GM12873 (cell line): ENCODE measurements at regions not wholly inside any gene's neighbourhood (a gene's known extent, or its start where the extent isn't known, plus 50 kb on each side); places are given as distances from the start of the nearest gene placed in this dataset.

ENCODE experiments used
- TF ChIP-seq, protein P1 (sequence below): IDR thresholded peaks from 2 replicates; pipeline ENCODE4 v1.5.1; 2012; ENCODE audit warnings: low read depth, mild to moderate bottlenecking, moderate library complexity, low read length, control low read depth; ENCODE audit not compliant: insufficient read depth; ENCODE audit errors: missing control alignments

DNA sequence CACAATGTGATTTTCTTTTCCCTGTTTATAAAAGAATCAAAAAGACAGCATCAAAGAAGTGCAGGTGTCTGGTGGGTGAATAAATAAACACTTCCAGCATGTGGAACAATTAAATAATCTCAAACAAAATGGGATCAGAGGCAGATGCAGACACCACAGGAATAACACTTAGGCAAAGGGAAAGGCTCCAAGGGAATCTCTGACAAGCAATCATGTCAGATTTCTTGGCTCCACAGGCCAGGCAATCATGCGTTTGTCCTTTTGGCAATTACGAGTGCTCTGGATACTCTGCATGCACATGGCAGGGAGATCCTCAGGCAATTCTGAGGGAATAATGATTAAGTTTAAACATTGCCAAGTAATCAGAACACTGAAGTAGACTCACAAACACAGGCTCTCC lies 403.5 kb upstream of the LUZP2 start:
- TF ChIP-seq, protein P1, sequence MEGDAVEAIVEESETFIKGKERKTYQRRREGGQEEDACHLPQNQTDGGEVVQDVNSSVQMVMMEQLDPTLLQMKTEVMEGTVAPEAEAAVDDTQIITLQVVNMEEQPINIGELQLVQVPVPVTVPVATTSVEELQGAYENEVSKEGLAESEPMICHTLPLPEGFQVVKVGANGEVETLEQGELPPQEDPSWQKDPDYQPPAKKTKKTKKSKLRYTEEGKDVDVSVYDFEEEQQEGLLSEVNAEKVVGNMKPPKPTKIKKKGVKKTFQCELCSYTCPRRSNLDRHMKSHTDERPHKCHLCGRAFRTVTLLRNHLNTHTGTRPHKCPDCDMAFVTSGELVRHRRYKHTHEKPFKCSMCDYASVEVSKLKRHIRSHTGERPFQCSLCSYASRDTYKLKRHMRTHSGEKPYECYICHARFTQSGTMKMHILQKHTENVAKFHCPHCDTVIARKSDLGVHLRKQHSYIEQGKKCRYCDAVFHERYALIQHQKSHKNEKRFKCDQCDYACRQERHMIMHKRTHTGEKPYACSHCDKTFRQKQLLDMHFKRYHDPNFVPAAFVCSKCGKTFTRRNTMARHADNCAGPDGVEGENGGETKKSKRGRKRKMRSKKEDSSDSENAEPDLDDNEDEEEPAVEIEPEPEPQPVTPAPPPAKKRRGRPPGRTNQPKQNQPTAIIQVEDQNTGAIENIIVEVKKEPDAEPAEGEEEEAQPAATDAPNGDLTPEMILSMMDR = no peak

DNA sequence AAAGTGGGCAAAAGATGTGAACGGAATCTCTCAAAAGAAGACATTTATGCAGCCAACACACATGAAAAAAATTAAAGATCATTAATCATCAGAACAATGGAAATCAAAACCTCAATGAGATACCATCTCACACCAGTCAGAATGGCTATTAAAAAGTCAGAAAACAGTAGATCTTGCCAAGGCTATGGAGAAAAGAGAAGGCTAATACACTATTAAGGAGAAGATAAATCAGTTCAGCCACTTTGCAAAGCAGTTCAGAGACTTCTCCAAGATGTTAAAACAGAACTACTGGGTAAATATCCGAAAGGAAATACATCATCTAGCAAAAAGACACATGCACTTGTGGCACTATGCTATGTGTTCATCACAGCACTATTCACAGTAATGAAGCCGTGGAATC lies 388.2 kb upstream of the LUZP2 start:
- TF ChIP-seq, protein P1 = no peak

- TF ChIP-seq, protein P1 = no peak
Observed at GRCh38 chr11:24122291-24122690, 374.6 kb upstream of the LUZP2 start.

- TF ChIP-seq, protein P1 = no peak
Observed at GRCh38 chr11:24124876-24125275, 372.0 kb upstream of the LUZP2 start.

DNA sequence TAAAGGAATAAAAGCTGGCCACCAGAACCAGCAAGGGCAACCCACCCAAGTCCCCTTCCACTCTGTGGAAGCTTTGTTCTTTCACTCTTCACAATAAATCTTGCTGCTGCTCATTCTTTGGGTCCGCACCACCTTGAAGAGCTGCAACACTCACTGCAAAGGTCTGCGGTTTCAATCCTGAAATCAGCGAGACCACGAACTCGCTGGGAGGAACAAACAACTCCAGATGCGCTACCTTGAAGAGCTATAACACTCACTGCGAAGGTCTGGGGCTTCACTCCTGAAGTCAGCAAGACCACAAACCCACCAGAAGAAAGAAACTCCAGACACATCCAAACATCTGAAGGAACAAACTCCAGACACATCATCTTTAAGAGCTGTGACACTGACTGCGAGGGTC lies 365.2 kb upstream of the LUZP2 start:
- TF ChIP-seq, protein P1 = no peak

- TF ChIP-seq, protein P1 = no peak
Observed at GRCh38 chr11:24132471-24132870, 364.4 kb upstream of the LUZP2 start.

GRCh38 chr11:24134879-24135589 lies 361.8 kb upstream of the LUZP2 start:
- TF ChIP-seq, protein P1 = no peak
